ENCODE measurements at regions not wholly inside any gene's neighbourhood (a gene's known extent, or its start where the extent isn't known, plus 50 kb on each side); places are given as distances from the start of the nearest gene placed in this dataset.

GRCh38 chr17:63116967-63117830 lies 151.2 kb downstream of the TANC2 start:
- TF ChIP-seq CTCF (IDR thresholded peaks at IDR 0.05; ENCODE audit: low read depth, low read length), result no peak
- in situ Hi-C loops (cut with HindIII; ENCODE audit: low sequenced_read_pairs), result no loop called here
- no peak overlapping the region for H3K4me3 ChIP-seq (ENCODE audit: low read depth, low read length)
- DNase-seq (ENCODE audit: low read depth, low spot score), result peak; percentile 87

DNA sequence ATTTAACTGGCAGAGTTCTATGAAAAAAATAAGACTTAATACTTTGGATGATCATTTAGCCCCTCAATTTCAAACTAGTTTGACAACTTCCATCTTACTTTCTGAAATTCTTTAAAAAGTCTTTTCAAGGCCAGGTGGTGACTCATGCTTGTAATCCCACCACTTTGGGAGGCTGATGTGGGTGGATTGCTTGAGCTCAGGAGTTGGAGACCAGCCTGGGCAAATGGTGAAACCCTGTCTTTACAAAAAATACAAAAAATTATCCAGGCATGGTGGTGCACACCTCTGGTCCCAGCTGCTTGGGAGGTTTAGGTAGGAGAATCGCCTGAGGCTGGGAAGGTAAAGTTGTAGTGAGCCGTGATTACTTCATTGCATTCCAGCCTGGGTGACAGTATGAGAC lies 154.4 kb downstream of the TANC2 start:
- DNase-seq (ENCODE audit: low read depth, low spot score), result peak; percentile 38
- in situ Hi-C loops (cut with HindIII; ENCODE audit: low sequenced_read_pairs), result no loop called here
- H3K4me3 ChIP-seq (ENCODE audit: low read depth, low read length), result no peak overlapping the region
- no peak for TF ChIP-seq CTCF (IDR thresholded peaks at IDR 0.05; ENCODE audit: low read depth, low read length)

DNA sequence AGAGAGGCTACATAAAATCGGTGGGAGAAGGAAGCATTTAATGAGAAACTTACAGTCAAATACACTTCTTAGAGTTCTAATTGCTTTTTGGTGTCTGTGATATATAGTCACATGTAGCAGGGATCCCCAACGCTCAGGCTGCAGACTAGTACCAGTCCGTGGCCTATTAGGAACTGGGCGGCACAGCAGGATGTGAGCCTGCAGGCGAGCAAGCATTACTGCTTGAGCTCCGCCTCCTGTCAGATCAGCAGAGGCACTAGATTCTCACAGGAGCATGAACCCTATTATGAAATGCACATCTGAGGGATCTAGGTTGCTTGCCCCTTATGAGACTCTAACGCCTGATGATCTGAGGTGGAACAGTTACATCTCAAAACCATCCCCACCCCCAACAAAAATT lies 158.5 kb downstream of the TANC2 start:
- TF ChIP-seq CTCF (IDR thresholded peaks at IDR 0.05; ENCODE audit: low read depth, low read length), result no peak

GRCh38 chr17:63124958-63125357 lies 158.9 kb downstream of the TANC2 start:
- H3K4me3 ChIP-seq (ENCODE audit: low read depth, low read length), result no peak overlapping the region
- in situ Hi-C loops (cut with HindIII; ENCODE audit: low sequenced_read_pairs), result no loop called here
- no peak for TF ChIP-seq CTCF (IDR thresholded peaks at IDR 0.05; ENCODE audit: low read depth, low read length)
- no peak for DNase-seq (ENCODE audit: low read depth, low spot score)

More for the DNA sequence above, 158.5 kb downstream of the TANC2 start:
- no peak overlapping the region for H3K4me3 ChIP-seq (ENCODE audit: low read depth, low read length)
- in situ Hi-C loops (cut with HindIII; ENCODE audit: low sequenced_read_pairs), result no loop called here
- DNase-seq (ENCODE audit: low read depth, low spot score), result no peak

DNA sequence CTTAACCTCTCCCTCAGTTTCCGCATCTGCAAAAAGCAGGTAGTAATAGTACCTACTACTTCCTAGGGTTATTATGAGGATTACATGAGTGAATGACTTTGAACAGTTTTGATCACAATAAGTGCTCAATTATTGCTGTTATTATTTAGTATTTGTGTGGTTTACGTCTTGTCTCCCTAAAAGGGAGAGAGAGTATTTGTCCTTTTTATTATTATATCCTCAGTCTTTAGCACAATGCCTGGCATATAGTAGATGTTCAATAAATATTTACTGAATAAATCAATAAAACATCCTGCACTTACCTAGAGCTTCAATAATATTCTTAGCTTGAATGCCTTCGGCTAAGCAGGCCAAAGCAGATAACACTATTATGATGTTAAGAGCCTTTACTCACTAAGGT lies 160.0 kb downstream of the TANC2 start:
- no peak overlapping the region for H3K4me3 ChIP-seq (ENCODE audit: low read depth, low read length)
- in situ Hi-C loops (cut with HindIII; ENCODE audit: low sequenced_read_pairs), result no loop called here
- TF ChIP-seq CTCF (IDR thresholded peaks at IDR 0.05; ENCODE audit: low read depth, low read length), result no peak

GRCh38 chr17:63126607-63127006 lies 160.6 kb downstream of the TANC2 start:
- in situ Hi-C loops (cut with HindIII; ENCODE audit: low sequenced_read_pairs), result no loop called here
- no peak for DNase-seq (ENCODE audit: low read depth, low spot score)
- no peak for TF ChIP-seq CTCF (IDR thresholded peaks at IDR 0.05; ENCODE audit: low read depth, low read length)
- no peak overlapping the region for H3K4me3 ChIP-seq (ENCODE audit: low read depth, low read length)

More for the DNA sequence above, 160.0 kb downstream of the TANC2 start:
- DNase-seq (ENCODE audit: low read depth, low spot score), result no peak

All from astrocyte of the spinal cord (primary cell).